ENCODE measurements at regions not wholly inside any gene's neighbourhood (a gene's known extent, or its start where the extent isn't known, plus 50 kb on each side); places are given as distances from the start of the nearest gene placed in this dataset.

DNA sequence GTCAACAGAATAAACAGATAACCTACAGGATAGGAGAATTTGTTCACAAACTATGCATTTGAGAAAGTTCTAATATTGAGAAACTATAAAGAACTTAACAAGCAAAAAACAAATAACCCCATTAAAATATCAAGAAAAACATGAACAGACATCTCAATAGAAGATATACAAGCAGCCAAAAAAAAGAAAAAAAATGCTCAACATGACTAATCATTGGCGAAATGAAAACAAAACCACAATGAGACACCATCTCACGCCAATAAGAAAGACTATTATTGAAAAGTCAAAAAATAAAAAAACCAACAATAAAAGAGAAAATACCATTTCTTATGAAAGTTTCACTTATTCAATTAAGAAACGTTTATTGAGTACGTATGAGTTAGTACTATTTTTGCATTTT, 800.5 kb downstream of the CBLN2 start:
- Mint-ChIP-seq H3K4me3 (no peak overlapping the region), H3K9me3 (peaks cover 65% of the 10 kb centered on the region), H3K27ac (no peak overlapping the region), H3K27me3 (ENCODE audit: low read depth) (no peaks in the 10 kb centered on the region; the same call in none of the 2 replicates), H3K4me1 (no peaks in the 10 kb centered on the region), H3K36me3 (peaks cover 51% of the 10 kb centered on the region)
- DNase-seq (ENCODE audit: low spot score), result no peak
- ChIA-PET POLR2A (no interaction called here), CTCF (no interaction called here)
- no peak for ATAC-seq
- no peak for TF ChIP-seq CREB1 (CRISPR knock-in tag; IDR thresholded peaks at IDR 0.05)

DNA sequence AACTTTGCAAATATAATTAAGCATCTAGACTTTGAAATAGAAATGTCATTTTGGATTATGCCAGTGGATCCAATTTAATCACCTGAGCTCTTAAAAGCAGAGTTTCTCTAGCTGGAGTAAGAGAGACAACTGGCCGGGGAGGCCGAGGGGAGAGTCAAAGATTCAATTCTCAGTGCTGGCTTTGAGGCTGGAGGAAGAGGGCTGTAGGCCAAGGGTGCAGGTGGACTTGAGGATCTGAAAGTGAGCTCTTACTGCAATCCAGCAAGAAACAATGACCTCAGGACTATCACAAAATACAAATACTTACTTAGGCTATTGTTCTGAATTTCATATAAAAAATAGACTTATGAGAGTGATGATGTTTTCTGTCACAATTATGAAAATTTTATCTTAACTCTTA, 814.5 kb downstream of the CBLN2 start:
- ChIA-PET CTCF (no interaction called here), POLR2A (no interaction called here)
- DNase-seq (ENCODE audit: low spot score) (no peak), ATAC-seq (no peak)
- Mint-ChIP-seq H3K27me3 (ENCODE audit: low read depth) (no peaks in the 10 kb centered on the region; the same call in 1 of the 2 replicates), H3K4me3 (no peak overlapping the region), H3K27ac (no peak overlapping the region), H3K4me1 (no peaks in the 10 kb centered on the region), H3K9me3 (peaks cover 72% of the 10 kb centered on the region), H3K36me3 (peaks cover 40% of the 10 kb centered on the region)
- no peak for TF ChIP-seq CREB1 (CRISPR knock-in tag; IDR thresholded peaks at IDR 0.05)
- no peak for TF ChIP-seq MXD4 (CRISPR knock-in tag; IDR thresholded peaks at IDR 0.05; ENCODE audit: borderline replicate concordance)
- TF ChIP-seq, protein P1, sequence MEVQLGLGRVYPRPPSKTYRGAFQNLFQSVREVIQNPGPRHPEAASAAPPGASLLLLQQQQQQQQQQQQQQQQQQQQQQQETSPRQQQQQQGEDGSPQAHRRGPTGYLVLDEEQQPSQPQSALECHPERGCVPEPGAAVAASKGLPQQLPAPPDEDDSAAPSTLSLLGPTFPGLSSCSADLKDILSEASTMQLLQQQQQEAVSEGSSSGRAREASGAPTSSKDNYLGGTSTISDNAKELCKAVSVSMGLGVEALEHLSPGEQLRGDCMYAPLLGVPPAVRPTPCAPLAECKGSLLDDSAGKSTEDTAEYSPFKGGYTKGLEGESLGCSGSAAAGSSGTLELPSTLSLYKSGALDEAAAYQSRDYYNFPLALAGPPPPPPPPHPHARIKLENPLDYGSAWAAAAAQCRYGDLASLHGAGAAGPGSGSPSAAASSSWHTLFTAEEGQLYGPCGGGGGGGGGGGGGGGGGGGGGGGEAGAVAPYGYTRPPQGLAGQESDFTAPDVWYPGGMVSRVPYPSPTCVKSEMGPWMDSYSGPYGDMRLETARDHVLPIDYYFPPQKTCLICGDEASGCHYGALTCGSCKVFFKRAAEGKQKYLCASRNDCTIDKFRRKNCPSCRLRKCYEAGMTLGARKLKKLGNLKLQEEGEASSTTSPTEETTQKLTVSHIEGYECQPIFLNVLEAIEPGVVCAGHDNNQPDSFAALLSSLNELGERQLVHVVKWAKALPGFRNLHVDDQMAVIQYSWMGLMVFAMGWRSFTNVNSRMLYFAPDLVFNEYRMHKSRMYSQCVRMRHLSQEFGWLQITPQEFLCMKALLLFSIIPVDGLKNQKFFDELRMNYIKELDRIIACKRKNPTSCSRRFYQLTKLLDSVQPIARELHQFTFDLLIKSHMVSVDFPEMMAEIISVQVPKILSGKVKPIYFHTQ (CRISPR knock-in tag; IDR thresholded peaks at IDR 0.05), result no peak
- no peak for TF ChIP-seq NFATC4 (CRISPR knock-in tag; IDR thresholded peaks at IDR 0.05)
- no peak for TF ChIP-seq HMGA2 (CRISPR knock-in tag; IDR thresholded peaks at IDR 0.05)
- TF ChIP-seq, protein P2, sequence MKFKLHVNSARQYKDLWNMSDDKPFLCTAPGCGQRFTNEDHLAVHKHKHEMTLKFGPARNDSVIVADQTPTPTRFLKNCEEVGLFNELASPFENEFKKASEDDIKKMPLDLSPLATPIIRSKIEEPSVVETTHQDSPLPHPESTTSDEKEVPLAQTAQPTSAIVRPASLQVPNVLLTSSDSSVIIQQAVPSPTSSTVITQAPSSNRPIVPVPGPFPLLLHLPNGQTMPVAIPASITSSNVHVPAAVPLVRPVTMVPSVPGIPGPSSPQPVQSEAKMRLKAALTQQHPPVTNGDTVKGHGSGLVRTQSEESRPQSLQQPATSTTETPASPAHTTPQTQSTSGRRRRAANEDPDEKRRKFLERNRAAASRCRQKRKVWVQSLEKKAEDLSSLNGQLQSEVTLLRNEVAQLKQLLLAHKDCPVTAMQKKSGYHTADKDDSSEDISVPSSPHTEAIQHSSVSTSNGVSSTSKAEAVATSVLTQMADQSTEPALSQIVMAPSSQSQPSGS (CRISPR knock-in tag; IDR thresholded peaks at IDR 0.05; ENCODE audit: borderline replicate concordance, low read depth), result no peak
- TF ChIP-seq KAT7 (CRISPR knock-in tag; IDR thresholded peaks at IDR 0.05; ENCODE audit: borderline replicate concordance), result no peak
- no peak for TF ChIP-seq ZNF232 (CRISPR knock-in tag; IDR thresholded peaks at IDR 0.05)
- TF ChIP-seq NR2C2 (CRISPR knock-in tag; IDR thresholded peaks at IDR 0.05), result no peak
- no peak for TF ChIP-seq ZNF396 (CRISPR knock-in tag; IDR thresholded peaks at IDR 0.05; ENCODE audit: borderline replicate concordance)
- TF ChIP-seq NFYB (CRISPR knock-in tag; conservative IDR thresholded peaks at IDR 0.05; ENCODE audit: low read depth), result no peak
- TF ChIP-seq, protein P3, sequence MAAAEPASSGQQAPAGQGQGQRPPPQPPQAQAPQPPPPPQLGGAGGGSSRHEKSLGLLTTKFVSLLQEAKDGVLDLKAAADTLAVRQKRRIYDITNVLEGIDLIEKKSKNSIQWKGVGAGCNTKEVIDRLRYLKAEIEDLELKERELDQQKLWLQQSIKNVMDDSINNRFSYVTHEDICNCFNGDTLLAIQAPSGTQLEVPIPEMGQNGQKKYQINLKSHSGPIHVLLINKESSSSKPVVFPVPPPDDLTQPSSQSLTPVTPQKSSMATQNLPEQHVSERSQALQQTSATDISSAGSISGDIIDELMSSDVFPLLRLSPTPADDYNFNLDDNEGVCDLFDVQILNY (CRISPR knock-in tag; IDR thresholded peaks at IDR 0.05), result no peak
- TF ChIP-seq ZNF121 (CRISPR knock-in tag; IDR thresholded peaks at IDR 0.05), result no peak
- TF ChIP-seq, protein P4, sequence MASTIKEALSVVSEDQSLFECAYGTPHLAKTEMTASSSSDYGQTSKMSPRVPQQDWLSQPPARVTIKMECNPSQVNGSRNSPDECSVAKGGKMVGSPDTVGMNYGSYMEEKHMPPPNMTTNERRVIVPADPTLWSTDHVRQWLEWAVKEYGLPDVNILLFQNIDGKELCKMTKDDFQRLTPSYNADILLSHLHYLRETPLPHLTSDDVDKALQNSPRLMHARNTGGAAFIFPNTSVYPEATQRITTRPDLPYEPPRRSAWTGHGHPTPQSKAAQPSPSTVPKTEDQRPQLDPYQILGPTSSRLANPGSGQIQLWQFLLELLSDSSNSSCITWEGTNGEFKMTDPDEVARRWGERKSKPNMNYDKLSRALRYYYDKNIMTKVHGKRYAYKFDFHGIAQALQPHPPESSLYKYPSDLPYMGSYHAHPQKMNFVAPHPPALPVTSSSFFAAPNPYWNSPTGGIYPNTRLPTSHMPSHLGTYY (CRISPR knock-in tag; IDR thresholded peaks at IDR 0.05), result no peak
- TF ChIP-seq JUN (CRISPR knock-in tag; IDR thresholded peaks at IDR 0.05), result no peak
- TF ChIP-seq, protein P5, sequence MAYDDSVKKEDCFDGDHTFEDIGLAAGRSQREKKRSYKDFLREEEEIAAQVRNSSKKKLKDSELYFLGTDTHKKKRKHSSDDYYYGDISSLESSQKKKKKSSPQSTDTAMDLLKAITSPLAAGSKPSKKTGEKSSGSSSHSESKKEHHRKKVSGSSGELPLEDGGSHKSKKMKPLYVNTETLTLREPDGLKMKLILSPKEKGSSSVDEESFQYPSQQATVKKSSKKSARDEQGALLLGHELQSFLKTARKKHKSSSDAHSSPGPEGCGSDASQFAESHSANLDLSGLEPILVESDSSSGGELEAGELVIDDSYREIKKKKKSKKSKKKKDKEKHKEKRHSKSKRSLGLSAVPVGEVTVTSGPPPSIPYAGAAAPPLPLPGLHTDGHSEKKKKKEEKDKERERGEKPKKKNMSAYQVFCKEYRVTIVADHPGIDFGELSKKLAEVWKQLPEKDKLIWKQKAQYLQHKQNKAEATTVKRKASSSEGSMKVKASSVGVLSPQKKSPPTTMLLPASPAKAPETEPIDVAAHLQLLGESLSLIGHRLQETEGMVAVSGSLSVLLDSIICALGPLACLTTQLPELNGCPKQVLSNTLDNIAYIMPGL (CRISPR knock-in tag; IDR thresholded peaks at IDR 0.05), result no peak
- TF ChIP-seq, protein P6, sequence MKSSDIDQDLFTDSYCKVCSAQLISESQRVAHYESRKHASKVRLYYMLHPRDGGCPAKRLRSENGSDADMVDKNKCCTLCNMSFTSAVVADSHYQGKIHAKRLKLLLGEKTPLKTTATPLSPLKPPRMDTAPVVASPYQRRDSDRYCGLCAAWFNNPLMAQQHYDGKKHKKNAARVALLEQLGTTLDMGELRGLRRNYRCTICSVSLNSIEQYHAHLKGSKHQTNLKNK (CRISPR knock-in tag; IDR thresholded peaks at IDR 0.05), result no peak
- TF ChIP-seq, protein P7, sequence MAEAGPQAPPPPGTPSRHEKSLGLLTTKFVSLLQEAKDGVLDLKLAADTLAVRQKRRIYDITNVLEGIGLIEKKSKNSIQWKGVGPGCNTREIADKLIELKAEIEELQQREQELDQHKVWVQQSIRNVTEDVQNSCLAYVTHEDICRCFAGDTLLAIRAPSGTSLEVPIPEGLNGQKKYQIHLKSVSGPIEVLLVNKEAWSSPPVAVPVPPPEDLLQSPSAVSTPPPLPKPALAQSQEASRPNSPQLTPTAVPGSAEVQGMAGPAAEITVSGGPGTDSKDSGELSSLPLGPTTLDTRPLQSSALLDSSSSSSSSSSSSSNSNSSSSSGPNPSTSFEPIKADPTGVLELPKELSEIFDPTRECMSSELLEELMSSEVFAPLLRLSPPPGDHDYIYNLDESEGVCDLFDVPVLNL (CRISPR knock-in tag; IDR thresholded peaks at IDR 0.05; ENCODE audit: borderline replicate concordance, low read depth), result no peak
- TF ChIP-seq ZNF671 (CRISPR knock-in tag; IDR thresholded peaks at IDR 0.05), result no peak
- no peak for TF ChIP-seq TEAD4 (CRISPR knock-in tag; IDR thresholded peaks at IDR 0.05)
